NCI-H69 (cell line): ENCODE measurements at regions not wholly inside any gene's neighbourhood (a gene's known extent, or its start where the extent isn't known, plus 50 kb on each side); places are given as distances from the start of the nearest gene placed in this dataset.

Experiments used
- DNase-seq: peaks from one replicate; lab custom pipeline; 2025; lab: John Stamatoyannopoulos, UW

DNA sequence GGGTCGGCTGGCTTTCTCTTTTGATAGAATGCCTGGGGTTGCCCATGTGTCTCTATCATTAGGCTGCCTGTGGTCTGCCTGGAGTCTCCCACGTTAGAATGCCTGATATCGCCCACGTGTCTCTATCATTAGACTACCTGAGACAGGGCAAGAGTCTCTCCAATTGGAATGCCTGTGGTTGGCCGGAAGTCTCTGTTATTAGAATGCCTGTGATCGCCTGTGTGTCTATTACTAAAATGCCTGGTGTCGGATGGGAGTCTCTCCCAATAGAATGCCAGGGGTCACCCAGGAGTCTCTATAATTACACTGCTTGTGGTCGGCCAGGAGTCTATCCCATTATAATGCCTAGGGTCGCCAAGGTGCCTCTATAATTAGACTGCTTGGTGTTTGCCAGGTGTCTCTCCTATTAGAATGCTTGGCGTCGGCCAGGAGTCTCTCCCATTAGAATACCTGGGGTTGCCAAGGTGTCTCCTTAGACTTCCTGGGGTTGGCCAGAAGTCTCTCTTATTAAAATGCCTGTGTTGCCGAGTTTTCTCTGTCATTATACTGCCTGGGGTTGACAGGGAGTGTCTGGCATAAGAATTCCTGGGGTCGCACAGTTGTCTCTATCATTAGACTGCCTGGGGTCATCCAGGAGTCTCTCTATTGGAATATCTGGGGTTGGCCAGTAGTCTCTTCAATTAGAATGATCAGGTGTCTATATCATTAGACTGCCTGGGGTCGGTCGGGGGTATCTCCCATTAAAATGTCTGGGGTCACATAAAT, 2272.8 kb downstream of the TP53TG3F start:
- no peak for DNase-seq

DNA sequence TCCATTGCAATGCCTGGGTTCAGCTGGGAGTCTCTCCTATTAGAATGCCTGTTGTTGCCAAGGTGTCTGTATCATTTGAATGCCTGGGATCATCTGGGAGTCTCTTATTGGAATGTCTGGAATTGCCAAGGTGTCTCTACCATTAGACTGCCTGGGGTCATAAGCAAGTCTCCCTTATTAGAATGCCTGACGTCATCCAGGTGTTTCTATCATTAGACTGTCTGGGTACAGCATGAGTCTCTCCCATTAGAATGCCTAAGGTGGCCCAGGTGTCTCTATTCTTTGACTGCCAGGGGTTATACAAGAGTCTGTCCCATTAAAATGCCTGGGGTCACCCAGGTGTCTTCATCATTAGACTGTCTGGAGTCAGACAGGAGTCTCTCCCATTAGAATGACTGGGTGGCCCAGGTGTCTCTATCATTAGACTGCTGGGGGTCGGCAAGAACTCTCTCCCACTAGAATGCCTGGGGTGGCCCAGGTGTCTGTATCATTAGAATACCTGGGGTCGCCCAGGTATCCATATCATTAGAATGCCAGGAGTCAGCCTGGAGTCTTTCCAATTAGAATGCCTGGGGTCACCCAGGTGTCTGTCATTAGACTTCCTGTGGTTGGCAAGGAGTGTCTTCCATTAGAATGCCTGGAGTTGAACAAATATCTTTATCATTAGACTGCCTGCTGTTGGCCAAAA, 2274.0 kb downstream of the TP53TG3F start:
- DNase-seq = no peak

DNA sequence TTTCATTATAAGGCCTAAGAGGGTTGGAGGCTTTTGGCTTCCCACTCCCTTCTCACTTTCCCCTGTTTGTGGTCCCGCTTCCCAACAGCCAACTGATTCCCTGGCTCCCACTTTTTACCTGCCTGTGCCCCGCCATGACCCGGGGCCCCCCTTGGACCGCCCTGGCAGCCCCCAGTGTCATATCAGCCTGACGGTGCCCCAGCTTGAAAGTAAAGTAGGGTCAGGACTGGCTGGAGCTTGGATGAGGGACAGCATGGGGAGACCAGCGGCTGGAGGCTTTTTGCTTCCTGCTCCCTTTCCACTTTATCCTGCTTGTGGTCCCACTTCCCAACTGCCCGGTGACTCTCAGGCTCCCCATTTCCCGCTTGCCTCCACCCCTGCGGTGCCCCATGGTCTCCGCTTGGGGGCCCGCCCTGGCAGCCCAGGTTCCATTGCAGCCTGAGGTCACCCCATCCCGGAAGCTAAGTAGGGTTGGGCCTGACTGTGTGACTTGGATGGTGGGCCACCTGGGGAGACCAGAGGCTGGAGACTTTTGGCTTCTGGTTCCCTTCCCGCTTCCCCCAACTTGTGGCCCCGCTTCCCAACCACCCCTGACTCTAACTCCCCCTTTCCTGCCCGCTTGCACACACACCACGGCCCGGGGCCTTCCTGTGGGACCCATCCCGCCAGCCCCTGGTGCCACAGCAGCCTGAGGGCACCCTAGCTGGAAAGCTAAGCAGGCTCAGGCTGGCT, 2274.7 kb downstream of the TP53TG3F start:
- no peak for DNase-seq

DNA sequence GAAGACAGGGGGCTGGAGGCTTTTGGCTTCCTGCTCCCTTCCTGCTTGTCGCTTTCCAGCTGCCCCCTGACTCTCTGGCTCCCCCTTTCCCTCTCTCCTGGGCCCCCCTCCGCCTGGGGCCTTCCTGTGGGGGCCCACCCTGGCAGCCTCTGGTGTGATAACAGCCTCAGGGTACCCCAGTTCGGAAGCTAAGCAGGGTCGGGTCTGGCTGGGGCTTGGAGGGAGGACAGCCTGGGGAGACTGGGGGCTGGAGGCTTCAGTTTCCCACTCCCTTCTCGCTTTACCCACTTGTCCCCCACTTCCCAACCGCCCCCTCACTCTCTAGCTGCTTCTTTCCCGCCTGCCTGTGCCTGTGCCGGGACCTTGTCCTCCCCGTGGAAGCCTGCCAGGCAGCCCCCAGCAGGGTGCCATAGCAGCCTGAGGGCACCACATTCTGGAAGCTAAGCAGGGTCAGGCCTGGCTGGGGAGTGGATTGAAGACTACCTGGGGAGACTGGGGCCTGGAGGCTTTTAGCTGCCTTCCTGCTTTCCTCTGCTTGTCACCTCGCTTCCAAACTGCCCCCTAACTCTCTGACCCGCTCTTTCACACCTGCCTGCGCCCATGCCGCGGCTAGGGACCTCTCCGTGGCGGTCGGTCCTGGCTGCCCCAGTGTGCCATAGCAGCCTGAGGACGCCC, 2275.5 kb downstream of the TP53TG3F start:
- DNase-seq = no peak

DNA sequence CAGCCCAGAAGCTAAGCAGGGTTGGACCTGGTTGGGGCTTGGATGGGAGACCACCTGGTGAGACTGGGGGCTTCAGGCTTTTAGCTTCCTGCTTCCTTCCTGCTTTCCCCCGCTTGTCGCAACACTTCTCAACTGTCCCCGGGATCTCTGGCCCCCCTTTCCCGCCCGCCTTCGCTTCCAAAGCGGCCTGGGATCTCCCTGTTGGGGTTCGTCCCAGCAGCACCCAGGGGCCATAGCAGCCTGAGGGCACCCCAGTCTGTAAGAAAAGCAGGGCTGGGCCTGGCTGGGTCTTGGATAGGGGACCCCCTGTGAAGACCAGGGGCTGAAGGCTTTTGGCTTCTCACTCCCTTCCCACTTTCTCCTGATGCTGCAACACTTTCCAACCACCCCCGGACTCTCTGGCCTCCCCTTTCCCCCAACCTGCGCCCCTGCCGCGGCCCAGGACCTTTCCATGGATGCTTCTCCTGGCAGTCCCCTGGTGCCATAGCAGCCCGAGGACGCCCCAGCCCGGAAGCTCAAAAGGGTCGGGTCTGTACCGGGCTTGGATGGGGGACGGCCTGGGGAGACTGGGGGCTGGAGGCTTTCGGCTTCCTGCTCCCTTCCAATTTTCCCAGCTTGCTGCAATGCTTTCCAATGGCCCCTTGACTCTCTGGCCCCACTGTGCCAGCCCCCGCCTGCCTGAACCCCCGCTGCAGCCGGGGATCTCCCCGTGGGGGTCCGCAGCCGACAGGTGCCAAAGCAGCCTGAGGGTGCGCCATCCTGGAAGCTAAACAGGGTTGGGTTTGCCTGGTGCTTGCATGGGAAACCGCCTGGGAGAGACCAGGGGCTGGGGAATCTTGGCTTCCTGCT, 2276.2 kb downstream of the TP53TG3F start:
- DNase-seq = no peak

DNA sequence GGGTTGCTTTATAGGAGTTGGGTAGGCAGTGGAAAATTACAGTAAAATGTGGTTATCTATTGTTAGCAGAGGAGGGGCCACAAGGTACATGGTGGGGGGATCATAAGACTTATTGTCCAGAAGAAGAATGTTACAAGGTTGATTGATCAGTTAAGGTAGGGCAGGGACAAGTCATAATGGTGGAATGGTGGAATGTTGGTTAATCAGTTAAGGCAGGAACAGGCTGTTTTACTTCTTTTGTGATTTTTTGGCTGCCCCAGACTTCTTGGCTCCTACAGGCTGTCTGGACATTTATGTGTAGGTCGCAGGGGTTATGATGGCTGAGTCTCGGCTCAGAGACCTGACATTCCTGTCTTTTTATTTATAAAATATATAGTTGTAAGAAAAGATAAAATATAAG, 2277.1 kb downstream of the TP53TG3F start:
- no peak for DNase-seq

DNA sequence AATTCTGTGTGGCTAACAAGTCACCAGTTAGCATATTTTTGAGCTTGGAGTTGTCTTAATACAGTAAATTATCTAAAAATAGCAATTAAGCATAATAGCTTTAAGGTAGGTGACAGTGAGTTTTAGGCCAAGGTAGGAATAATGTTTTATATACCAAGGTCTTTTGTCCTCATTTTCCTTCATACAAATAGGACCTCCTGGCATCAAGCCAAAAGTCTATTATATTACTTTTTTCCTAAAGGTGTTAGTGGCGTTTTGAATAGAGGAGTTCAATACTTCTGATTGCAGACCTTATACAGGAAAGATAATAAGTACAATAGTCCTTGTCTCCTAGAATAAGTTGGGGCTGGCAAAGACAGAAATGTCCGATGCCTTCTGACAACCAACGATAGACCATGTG, 2277.7 kb downstream of the TP53TG3F start:
- DNase-seq = no peak

DNA sequence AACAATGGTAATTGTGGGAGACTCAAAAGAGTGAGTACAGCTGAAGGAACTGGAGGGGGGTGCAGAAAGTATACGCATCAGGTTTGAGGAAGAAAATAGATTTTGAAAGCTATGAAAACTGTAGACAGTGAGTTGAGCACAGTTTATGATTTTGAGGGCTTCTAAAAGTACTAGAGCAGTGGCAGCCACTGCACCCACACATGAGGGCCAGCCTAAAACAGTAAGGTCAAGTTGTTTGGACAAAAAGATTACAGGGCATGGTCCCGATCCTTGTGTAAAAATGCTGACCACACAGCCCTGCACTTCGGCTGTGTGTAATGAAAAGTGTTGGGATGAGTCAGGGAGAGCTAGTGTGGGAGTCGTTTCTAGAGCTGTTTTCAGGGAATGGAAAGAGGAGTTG, 2282.1 kb downstream of the TP53TG3F start:
- no peak for DNase-seq

DNA sequence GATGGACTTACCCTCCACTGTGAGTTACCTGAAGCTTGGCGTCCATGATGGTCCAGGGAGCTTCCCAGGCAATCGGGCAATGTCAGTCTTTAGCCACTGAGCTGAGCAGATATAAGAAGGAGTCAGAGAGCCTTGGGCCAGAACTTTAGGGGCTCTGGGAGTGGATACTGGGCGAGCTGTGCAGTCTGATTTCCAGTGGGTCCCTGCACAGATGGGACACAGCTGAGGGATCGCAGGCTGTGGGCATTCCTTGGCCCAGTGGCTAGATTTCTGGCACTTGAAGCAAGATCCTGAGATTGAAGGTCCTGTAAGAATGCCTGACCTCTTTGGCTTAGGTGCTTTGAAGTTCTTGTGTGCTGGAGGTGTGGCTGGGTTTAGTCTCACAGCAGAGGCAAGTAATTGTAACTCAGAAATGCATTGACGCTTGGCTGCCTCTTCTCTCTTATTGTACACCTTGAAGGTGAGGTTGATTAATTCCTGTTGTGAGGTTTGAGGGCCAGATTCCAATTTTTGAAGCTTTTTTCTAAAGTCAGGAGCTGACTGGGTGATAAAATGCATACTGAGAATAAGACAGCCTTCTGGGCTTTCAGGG, 2283.8 kb downstream of the TP53TG3F start:
- no peak for DNase-seq

DNA sequence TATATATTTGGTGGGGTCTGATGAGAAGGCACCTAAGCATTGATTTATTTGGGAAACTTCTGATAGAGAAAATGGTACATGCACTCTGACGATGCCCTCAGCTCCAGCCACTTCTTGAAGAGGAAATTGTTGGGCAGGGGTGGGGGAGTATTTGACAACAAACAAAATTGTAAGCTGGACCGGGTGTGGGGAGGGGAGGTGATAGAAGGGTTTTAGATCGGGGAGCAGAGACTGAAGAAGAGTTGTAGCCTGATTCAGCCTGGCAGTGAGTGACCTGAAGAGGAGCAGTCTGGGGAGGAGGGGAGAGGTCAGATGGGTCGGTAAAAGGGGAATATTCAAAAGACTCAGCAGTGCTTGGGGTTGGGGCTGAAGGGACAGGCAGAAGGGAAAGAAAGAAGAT, 2284.7 kb downstream of the TP53TG3F start:
- DNase-seq = no peak

DNA sequence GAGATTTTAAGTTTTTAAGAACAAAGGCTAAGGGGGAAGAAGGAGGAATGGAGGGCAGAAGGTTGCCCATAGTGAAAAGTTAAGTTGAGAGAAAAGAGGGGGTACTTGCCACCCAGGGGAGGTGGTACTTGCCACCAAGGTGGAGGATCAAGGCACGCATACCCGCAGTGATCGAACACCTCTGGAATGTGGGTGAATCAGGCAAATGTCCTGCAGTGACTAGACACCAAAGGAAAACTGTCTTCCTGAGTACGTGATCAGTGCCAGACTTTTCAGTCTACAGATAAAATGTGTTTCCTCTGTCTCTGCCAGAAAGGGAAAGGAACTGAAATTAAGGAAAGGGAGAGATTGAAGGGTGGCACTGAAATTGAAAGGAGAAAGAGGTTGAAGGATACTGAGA, 2285.3 kb downstream of the TP53TG3F start:
- no peak for DNase-seq

DNA sequence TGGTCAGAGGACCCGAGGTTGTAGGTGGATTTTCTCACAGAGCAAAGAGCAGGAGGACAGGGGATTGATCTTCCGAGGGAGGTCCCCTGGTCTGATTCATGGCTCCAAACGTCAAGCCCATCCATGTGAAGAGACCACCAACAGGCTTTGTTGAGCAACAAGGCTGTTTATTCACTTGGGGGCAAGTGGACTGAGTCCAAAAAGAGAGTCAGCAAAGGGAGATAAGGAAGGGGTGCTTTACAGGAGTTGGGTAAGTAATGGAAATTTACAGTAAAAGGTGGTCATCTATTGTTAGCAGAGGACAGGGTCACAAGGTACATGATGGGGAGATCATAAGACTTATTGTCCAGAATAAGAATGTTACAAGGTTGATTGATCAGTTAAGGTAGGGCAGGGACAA, 2285.8 kb downstream of the TP53TG3F start:
- no peak for DNase-seq

DNA sequence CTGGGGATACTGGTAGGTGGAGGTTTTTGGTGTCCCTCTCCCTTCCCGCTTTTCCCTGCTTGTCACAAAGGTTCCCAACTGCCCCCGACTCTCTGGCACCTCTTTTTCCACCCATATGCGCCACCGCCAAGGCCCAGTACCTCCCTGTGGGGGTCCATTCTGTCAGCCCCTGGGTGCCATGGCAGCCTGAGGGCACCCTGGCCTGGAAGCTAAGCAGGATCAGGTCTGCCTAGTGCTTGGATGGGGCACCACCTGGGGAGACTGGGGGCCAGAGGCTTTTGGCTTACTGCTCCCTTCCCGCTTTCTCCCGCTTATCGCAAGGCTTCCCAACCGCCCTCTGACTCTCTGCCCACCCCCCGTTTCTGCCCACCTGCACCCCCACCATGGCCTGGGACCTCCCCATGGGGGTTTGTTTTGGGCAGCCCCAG, 2286.4 kb downstream of the TP53TG3F start:
- DNase-seq = no peak

DNA sequence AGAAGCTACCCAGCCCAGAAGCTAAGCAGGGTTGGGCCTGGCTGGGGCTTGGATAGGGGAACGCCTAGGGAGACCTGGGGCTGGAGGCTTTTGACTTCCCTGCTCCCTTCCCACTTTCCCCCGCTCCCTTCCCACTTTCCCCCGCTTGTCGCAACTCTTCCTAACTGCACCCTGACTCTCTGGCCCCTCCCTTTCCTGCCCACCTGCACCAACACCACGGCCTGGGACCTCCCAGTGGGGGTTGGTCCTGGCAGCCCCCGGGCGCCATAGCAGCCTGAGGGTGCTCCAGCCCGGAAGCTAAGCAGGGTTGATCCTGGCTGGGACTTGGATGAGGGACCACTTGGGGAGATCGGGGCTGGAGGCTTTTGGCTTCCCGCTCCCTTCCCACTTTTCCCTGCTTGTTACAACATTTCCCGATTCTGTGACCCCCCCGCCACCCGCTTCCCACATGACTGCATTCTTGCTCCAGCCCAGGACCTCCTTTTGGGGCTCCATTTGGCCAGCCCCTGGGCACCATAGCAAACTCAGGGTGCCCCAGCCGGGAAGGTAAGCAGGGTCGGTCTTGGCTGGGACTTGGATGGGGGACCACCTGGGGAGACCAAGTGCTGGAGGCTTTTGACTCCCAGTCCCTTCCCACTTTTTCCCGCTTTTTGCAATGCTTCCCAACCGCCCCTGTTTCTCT, 2287.0 kb downstream of the TP53TG3F start:
- no peak for DNase-seq

DNA sequence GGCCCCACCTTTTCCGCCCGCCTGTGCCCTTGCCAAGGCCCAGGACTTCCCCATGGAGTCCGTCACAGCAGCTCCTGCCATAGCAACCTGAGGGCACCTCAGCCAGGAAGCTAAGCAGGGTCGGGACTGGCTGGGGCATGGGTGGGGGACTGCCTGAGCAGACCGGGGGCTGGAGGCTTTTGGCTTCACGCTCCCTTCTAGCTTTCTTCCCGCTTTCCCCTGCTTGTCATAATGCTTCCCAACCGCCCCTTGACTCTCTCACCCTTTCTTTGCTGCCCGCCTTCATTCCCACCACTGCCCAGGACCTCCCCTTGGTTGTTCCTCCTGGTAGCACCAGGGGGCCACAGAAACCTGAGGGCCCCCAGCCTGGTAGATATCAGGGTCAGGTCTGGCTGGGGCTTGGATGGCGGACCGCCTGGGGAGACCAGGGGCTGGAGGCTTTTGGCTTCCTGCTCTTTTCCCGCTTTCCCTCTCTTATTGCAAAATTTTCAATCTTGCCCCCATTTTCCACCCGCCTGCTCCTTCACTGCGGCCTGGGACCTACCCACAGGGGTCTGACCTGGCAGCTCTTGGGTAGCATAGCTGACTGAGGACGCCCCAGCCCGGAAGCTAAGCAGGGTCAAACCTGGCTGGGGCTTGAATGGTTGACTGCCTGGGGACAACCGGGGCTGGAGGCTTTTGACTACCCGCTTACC, 2287.7 kb downstream of the TP53TG3F start:
- DNase-seq = no peak

DNA sequence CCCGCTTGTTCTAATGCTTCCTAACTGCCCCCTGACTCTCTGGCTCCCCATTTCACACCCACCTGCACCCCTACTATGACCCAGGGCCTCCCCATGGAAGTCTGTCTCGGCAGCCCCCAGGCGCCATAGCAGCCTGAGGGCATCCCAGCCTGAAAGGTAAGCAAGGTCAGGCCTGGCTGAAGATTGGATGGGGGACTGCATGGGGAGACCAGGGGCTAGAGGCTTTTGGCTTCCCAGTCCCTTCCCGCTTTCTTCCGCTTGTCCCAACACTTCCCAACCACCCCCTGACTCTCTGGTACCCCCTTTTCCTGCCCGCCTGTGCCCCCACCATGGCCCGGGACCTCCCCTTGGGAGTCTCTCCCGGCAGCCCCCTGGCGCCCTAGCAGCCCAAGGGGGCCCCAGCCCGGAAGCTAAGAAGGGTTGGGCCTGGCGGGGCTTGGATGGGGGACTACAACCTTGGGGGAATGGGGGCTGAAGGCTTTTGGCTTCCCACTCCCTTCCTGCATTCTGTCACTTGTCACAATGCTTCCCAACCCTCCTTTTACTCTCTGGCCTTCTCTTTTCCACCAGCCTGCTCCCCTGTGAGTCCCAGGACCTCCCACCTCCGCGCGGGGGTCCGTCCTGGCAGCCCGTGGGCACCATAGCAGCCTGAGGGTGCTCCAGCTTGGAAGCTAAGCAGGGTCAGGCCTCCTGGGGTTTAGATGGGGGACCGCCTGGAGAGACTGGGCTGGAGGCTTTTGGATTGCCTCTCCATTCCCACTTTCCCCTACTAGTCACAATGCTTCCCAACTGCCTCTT, 2288.4 kb downstream of the TP53TG3F start:
- DNase-seq = no peak

DNA sequence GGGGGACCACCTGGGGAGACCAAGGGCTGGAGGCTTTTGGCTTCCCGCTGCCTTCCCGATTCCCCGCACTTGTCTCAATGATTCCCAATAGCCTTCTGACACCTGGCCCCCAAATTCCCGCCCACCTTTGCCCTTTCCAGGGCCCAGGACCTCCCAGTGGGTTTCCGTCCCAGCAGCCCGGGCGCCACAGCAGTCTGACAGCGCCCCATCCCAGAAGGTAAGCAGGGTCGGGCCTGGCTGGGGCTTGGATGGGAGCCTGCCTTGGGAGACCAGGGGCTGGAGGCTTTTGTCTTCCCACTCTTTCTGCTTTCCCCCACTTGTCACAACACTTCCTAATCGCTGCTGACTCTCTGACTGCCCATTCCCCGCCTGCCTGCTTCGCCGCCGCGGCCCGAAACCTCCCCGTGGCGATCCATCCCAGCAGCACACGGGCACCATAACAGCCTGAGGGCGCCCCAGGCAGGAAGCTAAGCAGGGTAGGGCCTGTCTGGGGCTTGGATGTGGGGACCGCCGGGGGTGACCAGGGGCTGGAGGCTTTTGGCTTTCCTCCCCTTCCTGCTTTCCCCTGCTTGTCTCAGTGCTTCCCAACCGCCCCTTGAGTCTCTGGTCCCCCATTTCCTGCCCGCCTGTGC, 2289.3 kb downstream of the TP53TG3F start:
- DNase-seq = no peak
